Right lobe of liver (tissue), 6 donors: ENCODE measurements at regions not wholly inside any gene's neighbourhood (a gene's known extent, or its start where the extent isn't known, plus 50 kb on each side); places are given as distances from the start of the nearest gene placed in this dataset.

Experiments used
- ATAC-seq, 4 donors: fragments of 200-7000 bp; cut with Tn5 transposase; one replicate each; pipeline ENCODE4 v1.9.1; 2020; ENCODE audit warnings: mild to moderate bottlenecking in 4 of 4, moderate library complexity in 4 of 4
- DNase-seq, 3 donors: peaks; one replicate each; pipeline ENCODE4 v3.0.0-alpha.2; 2020
- H3K27ac ChIP-seq, 3 donors: fragments of 200-600 bp; one replicate each; pipeline ENCODE4 v1.8.0; 2022
- H3K27me3 ChIP-seq, 2 donors: fragments of 200-600 bp; one replicate each; pipeline ENCODE4 v1.8.0; 2022
- H3K36me3 ChIP-seq, 4 donors: fragments of 200-600 bp; sonication (generic) in 1 of 4; one replicate each; pipeline versions ENCODE4 v1.5.1 to v1.8.0; 2017 to 2022; ENCODE audit warnings: control low read depth in 1 of 4
- H3K4me1 ChIP-seq, 4 donors: fragments of 200-600 bp; sonication (generic) in 1 of 4; one replicate each; pipeline versions ENCODE4 v1.5.1 to v1.8.0; 2017 to 2022; ENCODE audit warnings: control low read depth in 1 of 4
- H3K4me3 ChIP-seq, 3 donors: fragments of 200-600 bp; one replicate each; pipeline ENCODE4 v1.8.0; 2022
- H3K9me3 ChIP-seq, 4 donors: fragments of 200-600 bp; sonication (generic) in 1 of 4; one replicate each; pipeline versions ENCODE4 v1.5.1 to v1.8.0; 2017 to 2022; ENCODE audit warnings: control low read depth in 1 of 4
- POLR2A ChIP-seq: fragments of 450-650 bp; IDR thresholded peaks from one replicate; pipeline ENCODE4 v1.6.1; 2017; ENCODE audit warnings: antibody characterized with exemption, mild to moderate bottlenecking
- WGBS: methylation state at CpG from one replicate; pipeline ENCODE4 v1.1.6; 2018; ENCODE audit warnings: low coverage, low lambda C conversion rate; ENCODE audit not compliant: insufficient coverage; ENCODE audit errors: missing lambda C conversion rate; 5-methylcytosine and 5-hydroxymethylcytosine counted together
- intact Hi-C, 2 donors: fragments of 100-400 bp; cut with DNase I; formaldehyde crosslinking; loops; one replicate each; pipeline versions ENCODE4 v1.11.2 to v1.14.1; 2022
- TF ChIP-seq, protein P1 (sequence below), 4 donors: fragments of 200-600 bp in 3 of 4; fragments of 450-650 bp in 1 of 4; IDR thresholded peaks; one replicate each; pipeline versions ENCODE4 v1.5.1 to v1.8.0; 2016 to 2022; ENCODE audit warnings: antibody characterized with exemption in 4 of 4, mild to moderate bottlenecking in 2 of 4
- donor health status: DM: no; HTN: yes; CAD: no.
- donor health status: DM: no; HTN: no; CAD: no.
- donor health status: DM: no; HTN: no; CAD: no.
- donor health status: DM: no; HTN: yes; CAD: no.
- donor health status: DM: no; HTN: yes; CAD: no.

DNA sequence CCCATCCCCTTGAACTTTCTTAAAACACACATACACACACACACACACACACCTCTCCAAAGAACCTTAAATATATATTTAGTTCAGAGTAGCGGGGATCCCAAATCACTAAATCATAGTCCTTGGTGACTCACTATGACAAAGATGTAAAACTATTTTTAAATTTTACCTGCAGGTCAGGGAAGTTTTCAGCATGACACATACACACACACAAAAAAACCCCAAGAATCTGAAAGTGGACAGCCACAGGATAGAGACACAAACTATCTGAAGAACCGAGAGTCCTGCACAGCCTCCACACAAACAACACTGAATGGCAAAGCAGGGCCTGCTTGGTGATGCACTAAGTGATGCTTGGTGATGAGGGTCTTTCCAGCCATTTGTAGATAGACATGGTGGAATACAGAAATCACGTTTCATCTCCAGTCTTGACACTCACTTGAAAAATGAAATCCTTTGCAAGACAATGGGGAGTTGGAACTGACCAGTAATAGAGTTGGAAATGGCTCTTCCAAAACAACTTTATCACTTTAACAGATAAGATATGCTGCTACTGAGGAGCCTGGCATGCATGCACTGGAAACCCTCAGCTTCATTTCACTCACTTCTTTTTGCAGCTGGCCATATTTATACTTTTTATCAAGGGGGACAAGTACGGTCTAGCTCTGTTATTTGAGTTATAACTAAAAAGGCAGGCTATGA lies 307.3 kb downstream of the RAPGEF2 start:
- ATAC-seq = no peak
- no peaks in the 10 kb centered on the region for H3K36me3 ChIP-seq
- intact Hi-C loops = no loop called here
- TF ChIP-seq, protein P1, sequence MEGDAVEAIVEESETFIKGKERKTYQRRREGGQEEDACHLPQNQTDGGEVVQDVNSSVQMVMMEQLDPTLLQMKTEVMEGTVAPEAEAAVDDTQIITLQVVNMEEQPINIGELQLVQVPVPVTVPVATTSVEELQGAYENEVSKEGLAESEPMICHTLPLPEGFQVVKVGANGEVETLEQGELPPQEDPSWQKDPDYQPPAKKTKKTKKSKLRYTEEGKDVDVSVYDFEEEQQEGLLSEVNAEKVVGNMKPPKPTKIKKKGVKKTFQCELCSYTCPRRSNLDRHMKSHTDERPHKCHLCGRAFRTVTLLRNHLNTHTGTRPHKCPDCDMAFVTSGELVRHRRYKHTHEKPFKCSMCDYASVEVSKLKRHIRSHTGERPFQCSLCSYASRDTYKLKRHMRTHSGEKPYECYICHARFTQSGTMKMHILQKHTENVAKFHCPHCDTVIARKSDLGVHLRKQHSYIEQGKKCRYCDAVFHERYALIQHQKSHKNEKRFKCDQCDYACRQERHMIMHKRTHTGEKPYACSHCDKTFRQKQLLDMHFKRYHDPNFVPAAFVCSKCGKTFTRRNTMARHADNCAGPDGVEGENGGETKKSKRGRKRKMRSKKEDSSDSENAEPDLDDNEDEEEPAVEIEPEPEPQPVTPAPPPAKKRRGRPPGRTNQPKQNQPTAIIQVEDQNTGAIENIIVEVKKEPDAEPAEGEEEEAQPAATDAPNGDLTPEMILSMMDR (IDR thresholded peaks at IDR 0.05) = no peak
- no peak for TF ChIP-seq POLR2A
- DNase-seq = no peak
- H3K27ac ChIP-seq = no peak overlapping the region
- no peaks in the 10 kb centered on the region for H3K4me1 ChIP-seq
- H3K4me3 ChIP-seq = no peak overlapping the region
- H3K27me3 ChIP-seq = no peaks in the 10 kb centered on the region
- 75% methylated on average over 4 of the region's 4 CpGs for whole genome bisulfite sequencing
- no peaks in the 10 kb centered on the region for H3K9me3 ChIP-seq

DNA sequence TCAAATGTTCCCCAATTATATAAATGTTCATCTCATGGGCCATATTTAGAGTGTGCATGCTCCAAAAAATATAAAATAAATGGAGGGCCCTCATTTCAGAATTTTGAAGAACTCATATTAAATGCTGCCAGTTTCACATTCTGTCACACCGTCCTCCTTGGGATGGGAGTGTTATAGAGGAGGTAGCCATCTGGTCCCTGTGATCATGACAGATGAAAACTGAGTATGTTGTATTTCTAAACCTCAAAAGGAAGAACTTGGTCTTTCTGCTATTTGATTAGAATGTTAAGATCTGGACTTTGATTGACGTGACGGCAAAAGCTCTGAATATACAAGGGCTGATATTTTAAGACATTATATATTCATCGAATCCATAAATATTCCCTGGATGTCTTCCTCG lies 308.0 kb downstream of the RAPGEF2 start:
- DNase-seq (no peak), ATAC-seq (no peak)
- 78% methylated on average over 5 of the region's 5 CpGs for WGBS
- no peak overlapping the region for H3K4me3 ChIP-seq
- TF ChIP-seq, protein P1 (IDR thresholded peaks at IDR 0.05) = no peak
- TF ChIP-seq POLR2A = no peak
- no peaks in the 10 kb centered on the region for H3K9me3 ChIP-seq
- intact Hi-C loops = no loop called here
- no peak overlapping the region for H3K27ac ChIP-seq
- H3K4me1 ChIP-seq = no peaks in the 10 kb centered on the region
- no peaks in the 10 kb centered on the region for H3K27me3 ChIP-seq
- H3K36me3 ChIP-seq = no peaks in the 10 kb centered on the region

- no peak overlapping the region for H3K4me3 ChIP-seq
- no peaks in the 10 kb centered on the region for H3K9me3 ChIP-seq
- no peak for TF ChIP-seq POLR2A
- TF ChIP-seq, protein P1 (IDR thresholded peaks at IDR 0.05) = no peak
- no peaks in the 10 kb centered on the region for H3K27me3 ChIP-seq
- DNase-seq (no peak), ATAC-seq (no peak)
- WGBS = 79% methylated on average over 6 of the region's 6 CpGs
- H3K27ac ChIP-seq = no peak overlapping the region
- H3K36me3 ChIP-seq = no peaks in the 10 kb centered on the region
- H3K4me1 ChIP-seq = no peaks in the 10 kb centered on the region
- intact Hi-C loops = no loop called here
Observed at GRCh38 chr4:159413306-159413943, 310.5 kb downstream of the RAPGEF2 start.

DNA sequence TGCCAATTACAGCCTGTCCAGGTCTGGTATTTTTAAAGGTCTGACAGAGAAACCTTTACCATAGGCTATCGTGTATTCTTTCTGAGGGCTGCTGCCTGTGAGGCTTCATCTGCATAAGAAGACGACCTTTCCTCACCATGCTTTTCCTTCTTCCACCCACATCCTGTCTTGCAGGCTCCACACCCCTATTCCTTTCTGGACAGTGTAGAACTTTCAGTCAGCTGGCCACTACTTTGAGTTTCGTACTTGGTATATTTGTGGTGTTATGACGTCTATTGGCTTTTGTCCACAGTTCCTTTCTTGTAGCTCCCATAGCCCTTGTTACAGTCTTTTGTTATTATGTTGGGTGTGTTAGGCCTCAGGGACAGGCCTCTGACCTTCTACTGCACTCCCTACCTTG lies 311.4 kb downstream of the RAPGEF2 start:
- Histone ChIP-seq H3K4me1 (no peaks in the 10 kb centered on the region), H3K9me3 (no peaks in the 10 kb centered on the region), H3K4me3 (no peak overlapping the region), H3K27ac (no peak overlapping the region), H3K27me3 (no peaks in the 10 kb centered on the region), H3K36me3 (no peaks in the 10 kb centered on the region)
- no peak for DNase-seq
- ATAC-seq = no peak
- intact Hi-C loops = no loop called here
- TF ChIP-seq, protein P1 (IDR thresholded peaks at IDR 0.05) = no peak
- TF ChIP-seq POLR2A = no peak
- 60% methylated on average over 3 of the region's 4 CpGs for WGBS
